ENCODE measurements at regions not wholly inside any gene's neighbourhood (a gene's known extent, or its start where the extent isn't known, plus 50 kb on each side); places are given as distances from the start of the nearest gene placed in this dataset.

DNA sequence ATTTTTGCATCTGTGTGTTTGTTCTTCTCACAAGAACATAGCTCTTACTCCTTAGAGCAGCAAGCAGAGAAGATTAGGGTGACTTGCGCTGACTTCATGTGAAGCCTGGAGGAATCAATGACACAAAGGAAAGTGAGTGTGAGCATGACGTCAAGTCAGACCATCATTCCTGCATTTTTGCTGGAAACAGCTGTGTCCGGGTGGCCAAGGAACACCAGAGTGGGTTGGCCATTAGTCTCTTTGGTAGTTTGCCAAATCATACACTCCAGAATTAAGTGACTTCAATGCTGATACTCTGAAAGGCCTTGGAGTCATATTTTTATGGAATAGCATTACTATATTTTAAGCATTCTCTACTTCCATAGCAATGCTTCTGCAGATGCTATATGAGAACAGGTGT, 597.2 kb downstream of the DCDC2C start:
- WGBS, 2 donors = 79 to 86% methylated on average over 3 of the region's 3 CpGs
- no peak for TF ChIP-seq POLR2A (IDR thresholded peaks at IDR 0.05)
- TF ChIP-seq, protein P1, sequence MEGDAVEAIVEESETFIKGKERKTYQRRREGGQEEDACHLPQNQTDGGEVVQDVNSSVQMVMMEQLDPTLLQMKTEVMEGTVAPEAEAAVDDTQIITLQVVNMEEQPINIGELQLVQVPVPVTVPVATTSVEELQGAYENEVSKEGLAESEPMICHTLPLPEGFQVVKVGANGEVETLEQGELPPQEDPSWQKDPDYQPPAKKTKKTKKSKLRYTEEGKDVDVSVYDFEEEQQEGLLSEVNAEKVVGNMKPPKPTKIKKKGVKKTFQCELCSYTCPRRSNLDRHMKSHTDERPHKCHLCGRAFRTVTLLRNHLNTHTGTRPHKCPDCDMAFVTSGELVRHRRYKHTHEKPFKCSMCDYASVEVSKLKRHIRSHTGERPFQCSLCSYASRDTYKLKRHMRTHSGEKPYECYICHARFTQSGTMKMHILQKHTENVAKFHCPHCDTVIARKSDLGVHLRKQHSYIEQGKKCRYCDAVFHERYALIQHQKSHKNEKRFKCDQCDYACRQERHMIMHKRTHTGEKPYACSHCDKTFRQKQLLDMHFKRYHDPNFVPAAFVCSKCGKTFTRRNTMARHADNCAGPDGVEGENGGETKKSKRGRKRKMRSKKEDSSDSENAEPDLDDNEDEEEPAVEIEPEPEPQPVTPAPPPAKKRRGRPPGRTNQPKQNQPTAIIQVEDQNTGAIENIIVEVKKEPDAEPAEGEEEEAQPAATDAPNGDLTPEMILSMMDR (IDR thresholded peaks at IDR 0.05) = no peak
- no peak for DNase-seq (ENCODE audit: low spot score in 2 of 2)
- intact Hi-C loops (cut with DNase I; ENCODE audit: low total_unique reads) = no loop called here
- no peak overlapping the region for H3K4me3 ChIP-seq (ENCODE audit: low read depth, poor library complexity, severe bottlenecking)

DNA sequence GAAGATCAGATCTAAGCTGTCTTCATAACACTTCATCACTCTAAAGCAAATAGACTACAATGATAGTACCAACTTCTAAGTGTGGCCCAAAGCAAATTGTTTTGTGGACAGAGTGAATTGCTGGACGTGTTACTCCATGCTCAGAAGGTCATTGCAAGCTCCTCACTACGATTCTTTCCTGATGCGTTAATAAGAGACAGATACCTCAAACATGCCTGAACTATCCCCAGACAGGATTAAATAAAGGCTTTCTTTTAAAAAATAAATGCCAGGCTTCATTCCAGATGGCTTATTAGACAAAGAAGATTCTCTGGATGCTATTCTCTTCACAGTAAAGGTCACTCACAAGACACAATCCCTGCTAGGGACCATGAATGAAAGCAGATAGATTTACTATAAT, 621.2 kb downstream of the DCDC2C start:
- intact Hi-C loops (cut with DNase I; ENCODE audit: low total_unique reads) = no loop called here
- no peak for DNase-seq (ENCODE audit: low spot score in 2 of 2)

DNA sequence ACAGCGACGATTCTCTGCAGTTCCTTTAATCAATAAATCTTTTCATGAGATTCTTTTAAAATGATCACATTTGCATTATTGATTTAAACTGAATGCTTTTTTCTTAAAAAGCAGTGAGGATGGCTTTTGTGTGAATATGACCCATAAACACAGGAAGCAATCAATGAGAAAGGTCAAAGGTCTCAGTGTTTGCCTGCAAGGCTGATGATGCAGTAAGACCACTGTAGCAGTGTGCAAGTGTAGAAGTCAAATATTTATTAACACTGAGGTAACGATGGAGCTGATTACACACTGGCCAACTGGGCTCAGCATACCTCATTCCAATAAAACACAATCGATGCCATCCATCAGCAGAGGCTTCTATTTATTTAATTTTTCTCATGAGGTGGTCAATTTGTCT, 633.5 kb downstream of the DCDC2C start:
- intact Hi-C loops (cut with DNase I; ENCODE audit: low total_unique reads) = no loop called here
- TF ChIP-seq, protein P1 (IDR thresholded peaks at IDR 0.05) = no peak
- TF ChIP-seq POLR2A (IDR thresholded peaks at IDR 0.05) = no peak
- 62 to 66% methylated on average over 4 of the region's 4 CpGs for whole genome bisulfite sequencing, 2 donors
- DNase-seq (ENCODE audit: low spot score in 2 of 2) = no peak
- H3K4me3 ChIP-seq (ENCODE audit: low read depth, poor library complexity, severe bottlenecking) = no peak overlapping the region

More for the DNA sequence above, 621.2 kb downstream of the DCDC2C start:
- no peak for TF ChIP-seq POLR2A (IDR thresholded peaks at IDR 0.05)
- TF ChIP-seq, protein P1 (IDR thresholded peaks at IDR 0.05) = no peak
- 32 to 40% methylated on average over 3 of the region's 3 CpGs for WGBS, 2 donors
- no peak overlapping the region for H3K4me3 ChIP-seq (ENCODE audit: low read depth, poor library complexity, severe bottlenecking)

DNA sequence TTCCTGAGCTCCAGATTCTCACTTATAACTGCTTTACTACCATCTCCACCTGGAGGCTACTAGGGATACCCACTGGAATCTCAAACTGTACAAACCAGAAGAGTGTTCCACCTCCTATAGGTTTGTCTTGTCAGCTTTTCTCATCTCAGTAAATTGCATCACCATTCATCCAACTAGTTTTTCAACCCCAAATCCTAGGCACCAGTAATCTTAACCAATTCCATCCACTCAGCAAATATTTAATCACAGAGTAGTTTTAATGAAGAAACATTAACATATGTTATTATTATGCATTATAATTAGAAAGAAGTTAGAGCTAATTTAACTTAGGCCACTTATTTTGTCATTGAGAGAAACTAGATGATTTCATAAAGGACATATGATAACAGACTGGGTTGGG, 635.0 kb downstream of the DCDC2C start:
- DNase-seq (ENCODE audit: low spot score in 2 of 2) = no peak
- TF ChIP-seq POLR2A (IDR thresholded peaks at IDR 0.05) = no peak
- TF ChIP-seq, protein P1 (IDR thresholded peaks at IDR 0.05) = no peak
- no peak overlapping the region for H3K4me3 ChIP-seq (ENCODE audit: low read depth, poor library complexity, severe bottlenecking)
- intact Hi-C loops (cut with DNase I; ENCODE audit: low total_unique reads) = no loop called here

DNA sequence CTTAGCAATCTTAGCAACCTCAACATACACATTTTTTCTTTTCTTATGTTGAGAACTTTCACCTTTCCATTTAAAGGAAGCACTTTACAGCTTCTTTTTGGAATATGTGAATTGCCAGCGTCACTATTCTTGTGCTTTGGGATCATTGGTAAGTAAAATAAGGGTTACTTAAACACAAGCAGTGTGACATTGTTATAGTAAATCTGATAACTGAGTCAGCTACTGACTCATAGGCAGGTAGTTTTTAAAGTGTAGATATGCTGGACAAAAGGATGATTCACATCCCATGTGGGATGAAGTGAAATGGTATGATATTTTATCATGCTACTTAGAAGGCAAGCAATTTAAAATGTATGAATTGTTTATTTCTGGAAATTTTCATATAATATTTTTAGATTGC, 637.2 kb downstream of the DCDC2C start:
- TF ChIP-seq, protein P1 (IDR thresholded peaks at IDR 0.05) = no peak
- no peak for TF ChIP-seq POLR2A (IDR thresholded peaks at IDR 0.05)
- no peak for DNase-seq (ENCODE audit: low spot score in 2 of 2)
- intact Hi-C loops (cut with DNase I; ENCODE audit: low total_unique reads) = no loop called here
- 78 to 80% methylated on average over 1 of the region's 1 CpG for WGBS, 2 donors
- no peak overlapping the region for H3K4me3 ChIP-seq (ENCODE audit: low read depth, poor library complexity, severe bottlenecking)

DNA sequence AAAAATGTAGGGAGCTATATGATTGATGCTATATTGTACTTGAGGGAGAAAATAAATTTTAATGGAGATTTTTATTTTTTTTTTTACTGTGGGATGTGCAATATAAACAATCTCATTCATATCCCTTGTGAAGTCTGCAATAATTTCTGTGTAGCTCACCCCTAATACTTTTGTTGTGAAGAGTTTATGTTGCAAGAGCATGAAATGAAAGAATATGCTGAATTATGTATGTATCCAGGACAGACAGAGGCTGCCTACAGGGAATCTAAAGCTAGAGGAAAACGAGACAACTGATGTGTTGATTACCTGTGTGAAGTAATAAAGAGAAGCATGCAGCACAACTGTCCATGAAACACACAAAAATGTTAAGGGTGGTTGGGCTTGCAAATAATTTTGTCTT, 643.3 kb downstream of the DCDC2C start:
- no peak for DNase-seq (ENCODE audit: low spot score in 2 of 2)
- H3K4me3 ChIP-seq (ENCODE audit: low read depth, poor library complexity, severe bottlenecking) = no peak overlapping the region
- WGBS, 2 donors = 9 to 25% methylated on average over 1 of the region's 1 CpG
- intact Hi-C loops (cut with DNase I; ENCODE audit: low total_unique reads) = no loop called here
- no peak for TF ChIP-seq POLR2A (IDR thresholded peaks at IDR 0.05)
- TF ChIP-seq, protein P1 (IDR thresholded peaks at IDR 0.05) = no peak

All from lower leg skin (tissue), 4 donors.